Middle frontal gyrus (tissue), 1 donor: ENCODE measurements at regions not wholly inside any gene's neighbourhood (a gene's known extent, or its start where the extent isn't known, plus 50 kb on each side); places are given as distances from the start of the nearest gene placed in this dataset.
"Not testable (repeated sequence)": the region's sequence is repeated elsewhere in the genome, so short reads cannot be mapped to it uniquely, and the experiment has no call there.

Experiments used
- DNase-seq: peaks from one replicate; pipeline ENCODE4 v3.0.0-alpha.2; 2015; ENCODE audit warnings: low spot score; ENCODE audit errors: extremely low spot score

GRCh38 chr3:110909839-110910238, 161.8 kb upstream of the NECTIN3 start:
- DNase-seq = no peak

GRCh38 chr3:110910346-110910955, 161.2 kb upstream of the NECTIN3 start:
- no peak for DNase-seq

DNA sequence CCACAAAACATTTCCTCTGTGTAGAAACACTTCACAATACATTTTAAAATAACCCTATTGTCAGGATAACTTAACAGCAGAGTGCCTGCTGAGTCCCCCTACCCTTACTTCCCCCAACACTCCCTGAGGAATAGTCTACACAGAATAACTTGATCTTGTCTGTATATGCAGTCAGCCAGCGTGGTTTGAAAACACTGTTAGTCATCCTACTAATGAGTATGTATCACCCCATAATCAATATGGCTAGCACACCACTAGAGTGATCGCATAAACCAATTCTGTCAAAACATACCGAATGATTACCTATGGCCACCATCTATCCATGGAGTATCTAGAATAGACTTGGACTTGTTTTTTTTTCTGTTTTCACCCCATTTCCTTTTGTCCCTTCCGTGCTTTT, 152.7 kb upstream of the NECTIN3 start:
- no peak for DNase-seq

DNA sequence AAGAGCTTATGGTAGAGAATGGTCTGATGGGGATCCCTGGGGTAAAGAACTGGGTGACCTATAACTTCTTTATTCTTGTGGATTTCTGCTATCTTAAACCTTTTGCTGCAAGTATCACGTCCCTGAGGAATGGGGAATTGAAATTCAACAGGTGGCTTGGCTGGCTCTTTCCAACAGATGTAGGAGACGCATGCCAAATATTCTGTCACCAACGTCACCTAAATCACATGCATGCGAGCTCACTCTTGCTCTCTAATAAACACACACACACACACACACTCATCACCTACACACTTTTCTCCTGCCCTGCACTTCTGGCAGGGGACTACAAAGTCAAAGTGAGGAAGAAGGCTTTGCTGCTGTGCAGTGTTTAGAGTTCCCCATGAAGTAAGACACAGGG, 145.8 kb upstream of the NECTIN3 start:
- DNase-seq = no peak

- no peak for DNase-seq
Measured at GRCh38 chr3:110928016-110928662, 143.5 kb upstream of the NECTIN3 start.

DNA sequence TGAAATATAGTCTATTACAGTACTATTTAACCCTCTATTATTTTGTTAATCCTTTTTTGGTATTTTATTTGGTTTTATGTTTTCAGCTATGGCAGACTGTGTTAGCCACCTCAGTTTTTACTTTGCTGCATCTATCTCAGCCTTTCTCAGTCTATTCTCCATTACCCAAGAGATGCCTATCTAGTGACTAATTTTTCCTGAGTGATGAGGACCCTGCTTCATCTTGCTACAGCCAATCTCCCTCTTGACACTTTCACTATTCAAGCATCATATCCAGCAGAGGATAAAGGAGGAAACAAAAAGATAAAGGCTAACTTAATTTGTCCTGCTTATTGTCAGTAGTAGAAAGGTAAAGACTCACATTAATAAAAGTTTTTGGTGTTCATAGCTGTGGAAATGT, 141.8 kb upstream of the NECTIN3 start:
- DNase-seq = no peak

DNA sequence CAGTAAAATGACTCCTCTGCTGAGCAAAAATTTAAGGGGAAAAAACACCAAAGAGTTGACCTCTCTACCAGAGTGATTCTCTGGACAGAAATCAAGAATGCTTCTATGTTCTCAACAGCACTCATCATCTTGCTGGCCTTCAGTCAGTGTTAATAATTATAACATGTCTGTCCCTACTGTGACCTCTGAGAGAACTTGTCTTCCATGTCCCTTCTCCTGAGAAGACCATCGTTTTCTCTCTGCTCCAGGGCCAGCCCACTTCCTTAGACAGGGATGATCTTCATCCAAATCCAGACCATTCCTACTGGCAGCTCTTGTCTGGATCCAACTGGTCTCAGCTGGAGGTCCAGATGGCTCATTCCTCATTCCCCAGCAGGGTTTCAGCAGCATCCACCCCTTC, 139.0 kb upstream of the NECTIN3 start:
- no peak for DNase-seq

- no peak for DNase-seq
Measured at GRCh38 chr3:110933821-110934426, 137.7 kb upstream of the NECTIN3 start.

- DNase-seq = no peak
Measured at GRCh38 chr3:110938629-110939028, 133.0 kb upstream of the NECTIN3 start.

- no peak for DNase-seq
Measured at GRCh38 chr3:110940055-110940454, 131.6 kb upstream of the NECTIN3 start.

DNA sequence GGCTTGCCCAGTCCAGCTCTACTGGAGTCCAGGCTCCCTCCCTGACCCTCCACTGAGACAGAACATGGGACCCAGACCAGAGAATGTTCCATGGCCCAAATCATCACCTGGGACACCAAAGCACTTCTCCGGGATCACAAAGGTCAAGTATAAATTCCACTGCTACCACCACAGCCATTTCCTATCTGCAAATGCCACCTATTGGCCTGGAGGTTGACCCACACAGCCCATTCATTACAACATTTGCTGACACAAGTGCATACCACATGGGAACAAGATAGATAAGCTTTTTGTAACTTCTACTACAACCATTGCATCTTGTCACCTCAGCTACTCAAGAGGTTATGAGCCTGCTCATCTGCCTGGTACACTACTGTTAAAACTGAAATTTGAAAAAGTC, 126.8 kb upstream of the NECTIN3 start:
- no peak for DNase-seq

- DNase-seq = no peak
Measured at GRCh38 chr3:110946810-110947209, 124.8 kb upstream of the NECTIN3 start.

DNA sequence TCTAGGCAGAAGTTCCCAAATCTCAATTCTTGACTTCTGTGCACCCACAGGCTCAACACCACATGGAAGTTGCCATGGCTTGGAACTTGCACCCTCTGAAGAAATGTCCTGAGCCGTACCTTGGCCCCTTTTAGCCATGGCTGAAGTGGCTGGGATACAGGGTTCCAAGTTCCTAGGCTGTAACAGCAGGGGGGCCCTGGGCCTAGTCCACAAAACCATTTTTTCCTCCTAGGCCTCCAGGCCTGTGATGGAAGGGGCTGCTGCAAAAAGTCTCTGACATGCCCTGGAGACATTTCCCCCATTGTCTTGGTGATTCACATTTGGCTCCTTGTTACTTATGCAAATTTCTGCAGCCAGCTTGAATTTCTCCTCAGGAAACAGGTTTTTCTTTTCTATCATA, 122.4 kb upstream of the NECTIN3 start:
- DNase-seq = not testable (repeated sequence)

GRCh38 chr3:110955301-110955880, 116.2 kb upstream of the NECTIN3 start:
- no peak for DNase-seq

GRCh38 chr3:110956081-110956480, 115.5 kb upstream of the NECTIN3 start:
- no peak for DNase-seq

GRCh38 chr3:110957247-110958025, 114.2 kb upstream of the NECTIN3 start:
- no peak for DNase-seq

GRCh38 chr3:110958313-110959147, 113.1 kb upstream of the NECTIN3 start:
- DNase-seq = no peak

- no peak for DNase-seq
Measured at GRCh38 chr3:110965976-110966375, 105.6 kb upstream of the NECTIN3 start.

DNA sequence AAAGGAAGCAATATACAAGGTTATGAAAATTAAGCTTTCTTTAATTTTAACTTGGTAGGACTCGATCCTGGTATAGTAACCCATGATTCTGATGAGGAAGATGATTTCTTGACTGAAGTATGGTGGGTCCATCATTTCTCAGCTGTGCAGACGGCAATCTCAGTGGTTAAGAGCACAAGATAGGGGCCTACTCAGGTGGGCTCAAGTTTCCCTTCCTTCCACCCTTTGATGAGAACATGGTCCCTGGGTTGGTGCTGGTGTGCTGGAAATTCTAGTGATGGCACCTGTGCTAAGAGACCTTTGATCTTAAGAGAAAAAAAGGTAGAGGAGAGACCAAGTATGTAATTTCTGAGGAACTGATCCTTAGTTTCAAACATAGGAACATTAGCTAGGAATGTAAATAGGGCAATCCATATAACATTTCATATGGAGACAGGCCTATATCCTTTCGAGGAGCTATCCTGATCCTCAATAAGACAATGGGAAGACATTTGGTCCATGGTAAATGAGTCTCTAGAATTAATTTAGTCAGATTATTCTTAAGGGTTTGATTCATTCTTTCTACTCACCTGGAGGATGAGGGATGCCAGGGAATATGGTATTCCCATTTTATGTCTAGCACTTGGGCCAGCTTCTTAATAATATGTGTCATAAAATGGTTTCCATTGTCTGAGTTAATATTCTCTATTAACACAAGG, 104.5 kb upstream of the NECTIN3 start:
- DNase-seq = no peak

- DNase-seq = no peak
Measured at GRCh38 chr3:110968076-110968475, 103.5 kb upstream of the NECTIN3 start.
